BE2C (cell line): ENCODE measurements at regions not wholly inside any gene's neighbourhood (a gene's known extent, or its start where the extent isn't known, plus 50 kb on each side); places are given as distances from the start of the nearest gene placed in this dataset.

Experiments used
- DNase-seq: peaks from one replicate; pipeline ENCODE4 v3.0.0-alpha.2; 2020
- H3K27me3 ChIP-seq: fragments of 250-450 bp; sonication (Bioruptor Pico); 2 replicates; pipeline ENCODE4 v1.5.1; 2020; ENCODE audit warnings: mild to moderate bottlenecking
- H3K36me3 ChIP-seq: fragments of 250-450 bp; sonication (Bioruptor Pico); 2 replicates; pipeline ENCODE4 v1.5.1; 2020; ENCODE audit warnings: mild to moderate bottlenecking
- H3K4me1 ChIP-seq: fragments of 250-450 bp; sonication (Bioruptor Pico); 2 replicates; pipeline ENCODE4 v1.5.1; 2020
- H3K4me3 ChIP-seq: 2 replicates; pipeline ENCODE4 v1.5.1; 2011; ENCODE audit warnings: low read depth, low read length
- H3K9me3 ChIP-seq: fragments of 250-450 bp; sonication (Bioruptor Pico); 2 replicates; pipeline ENCODE4 v1.5.1; 2020
- TF ChIP-seq, protein P1 (sequence below): IDR thresholded peaks from 2 replicates; pipeline ENCODE4 v1.5.1; 2012; ENCODE audit warnings: mild to moderate bottlenecking, low read depth, low read length

GRCh38 chr10:90197766-90198165 lies 496.4 kb downstream of the KIF20B start:
- no peaks in the 10 kb centered on the region for H3K27me3 ChIP-seq
- no peaks in the 10 kb centered on the region for H3K36me3 ChIP-seq
- TF ChIP-seq, protein P1, sequence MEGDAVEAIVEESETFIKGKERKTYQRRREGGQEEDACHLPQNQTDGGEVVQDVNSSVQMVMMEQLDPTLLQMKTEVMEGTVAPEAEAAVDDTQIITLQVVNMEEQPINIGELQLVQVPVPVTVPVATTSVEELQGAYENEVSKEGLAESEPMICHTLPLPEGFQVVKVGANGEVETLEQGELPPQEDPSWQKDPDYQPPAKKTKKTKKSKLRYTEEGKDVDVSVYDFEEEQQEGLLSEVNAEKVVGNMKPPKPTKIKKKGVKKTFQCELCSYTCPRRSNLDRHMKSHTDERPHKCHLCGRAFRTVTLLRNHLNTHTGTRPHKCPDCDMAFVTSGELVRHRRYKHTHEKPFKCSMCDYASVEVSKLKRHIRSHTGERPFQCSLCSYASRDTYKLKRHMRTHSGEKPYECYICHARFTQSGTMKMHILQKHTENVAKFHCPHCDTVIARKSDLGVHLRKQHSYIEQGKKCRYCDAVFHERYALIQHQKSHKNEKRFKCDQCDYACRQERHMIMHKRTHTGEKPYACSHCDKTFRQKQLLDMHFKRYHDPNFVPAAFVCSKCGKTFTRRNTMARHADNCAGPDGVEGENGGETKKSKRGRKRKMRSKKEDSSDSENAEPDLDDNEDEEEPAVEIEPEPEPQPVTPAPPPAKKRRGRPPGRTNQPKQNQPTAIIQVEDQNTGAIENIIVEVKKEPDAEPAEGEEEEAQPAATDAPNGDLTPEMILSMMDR: no peak
- H3K4me1 ChIP-seq: no peaks in the 10 kb centered on the region
- H3K4me3 ChIP-seq: no peak overlapping the region
- no peak for DNase-seq
- H3K9me3 ChIP-seq: no peaks in the 10 kb centered on the region

DNA sequence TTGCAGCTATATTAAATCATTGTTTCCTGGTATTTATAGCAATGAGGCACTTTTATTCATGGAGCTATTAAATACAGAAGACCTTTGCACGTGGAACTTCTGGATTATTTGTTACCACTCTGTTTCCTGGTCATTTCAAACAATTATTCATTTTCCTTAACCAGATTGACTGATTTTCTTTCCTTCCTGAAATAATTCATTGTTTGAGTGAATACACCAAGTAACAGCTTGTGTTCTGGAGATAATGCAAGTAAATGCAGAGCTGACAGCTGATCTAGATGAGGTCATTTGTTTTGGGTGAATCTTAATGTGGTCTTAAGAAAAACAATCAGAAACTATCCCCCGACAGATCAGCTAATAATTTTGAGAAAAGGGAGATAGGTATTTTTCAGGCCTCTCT lies 497.7 kb downstream of the KIF20B start:
- Histone ChIP-seq H3K27me3 (no peaks in the 10 kb centered on the region), H3K9me3 (no peaks in the 10 kb centered on the region), H3K36me3 (no peaks in the 10 kb centered on the region), H3K4me3 (no peak overlapping the region), H3K4me1 (no peaks in the 10 kb centered on the region)
- DNase-seq: no peak
- TF ChIP-seq, protein P1: no peak

DNA sequence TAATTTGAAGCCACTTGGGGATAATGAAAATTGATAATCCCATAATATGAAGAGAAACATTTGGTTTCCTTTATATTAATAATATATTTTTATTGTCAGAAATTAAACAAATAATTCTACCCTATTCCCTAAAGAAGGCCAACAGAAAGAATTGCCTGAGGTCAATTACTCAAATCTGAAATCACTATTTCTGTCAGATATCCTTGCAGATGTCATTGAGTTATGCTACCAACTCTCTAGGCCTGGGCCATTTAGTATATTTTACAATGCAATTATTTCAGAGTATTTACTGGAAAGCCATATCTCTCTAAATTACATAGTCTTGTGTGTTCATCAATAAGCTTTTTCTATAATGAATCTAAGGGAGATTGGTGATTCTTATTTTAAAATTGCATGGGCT lies 498.1 kb downstream of the KIF20B start:
- no peak overlapping the region for H3K4me3 ChIP-seq
- TF ChIP-seq, protein P1: no peak
- no peaks in the 10 kb centered on the region for H3K9me3 ChIP-seq
- no peaks in the 10 kb centered on the region for H3K4me1 ChIP-seq
- no peaks in the 10 kb centered on the region for H3K27me3 ChIP-seq
- no peaks in the 10 kb centered on the region for H3K36me3 ChIP-seq
- no peak for DNase-seq

- H3K4me1 ChIP-seq: no peaks in the 10 kb centered on the region
- H3K4me3 ChIP-seq: no peak overlapping the region
- H3K9me3 ChIP-seq: no peaks in the 10 kb centered on the region
- no peak for DNase-seq
- no peaks in the 10 kb centered on the region for H3K27me3 ChIP-seq
- TF ChIP-seq, protein P1: no peak
- H3K36me3 ChIP-seq: no peaks in the 10 kb centered on the region
These were observed 503.0 kb downstream of the KIF20B start for GRCh38 chr10:90204131-90204955.

DNA sequence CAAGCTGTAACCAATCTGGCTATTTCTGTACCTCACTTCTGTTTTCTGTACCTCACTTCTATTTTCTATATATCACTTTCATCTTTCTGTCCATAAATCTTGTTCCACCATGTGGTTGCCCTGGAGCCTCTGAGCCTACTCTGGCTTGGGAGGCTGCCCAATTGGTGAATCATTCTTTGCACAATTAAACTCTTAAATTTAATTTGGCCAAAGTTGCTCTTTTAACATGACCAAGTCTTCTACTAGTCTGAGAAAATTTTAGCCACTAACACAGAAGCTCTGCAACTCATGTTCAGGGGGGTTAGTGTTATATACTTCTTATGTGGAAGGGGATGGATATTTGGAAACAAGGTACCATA lies 503.5 kb downstream of the KIF20B start:
- Histone ChIP-seq H3K27me3 (no peaks in the 10 kb centered on the region), H3K36me3 (no peaks in the 10 kb centered on the region), H3K9me3 (no peaks in the 10 kb centered on the region), H3K4me3 (no peak overlapping the region), H3K4me1 (no peaks in the 10 kb centered on the region)
- DNase-seq: no peak
- TF ChIP-seq, protein P1: no peak

- no peak for DNase-seq
- no peaks in the 10 kb centered on the region for H3K27me3 ChIP-seq
These were observed 503.9 kb downstream of the KIF20B start for GRCh38 chr10:90205340-90205739.

More at GRCh38 chr10:90205340-90205739, 503.9 kb downstream of the KIF20B start:
- Histone ChIP-seq H3K9me3 (no peaks in the 10 kb centered on the region), H3K4me3 (no peak overlapping the region), H3K36me3 (no peaks in the 10 kb centered on the region), H3K4me1 (no peaks in the 10 kb centered on the region)
- TF ChIP-seq, protein P1: no peak
